ENCODE measurements at regions not wholly inside any gene's neighbourhood (a gene's known extent, or its start where the extent isn't known, plus 50 kb on each side); places are given as distances from the start of the nearest gene placed in this dataset.
"Not testable (repeated sequence)": the region's sequence is repeated elsewhere in the genome, so short reads cannot be mapped to it uniquely, and the experiment has no call there.

DNA sequence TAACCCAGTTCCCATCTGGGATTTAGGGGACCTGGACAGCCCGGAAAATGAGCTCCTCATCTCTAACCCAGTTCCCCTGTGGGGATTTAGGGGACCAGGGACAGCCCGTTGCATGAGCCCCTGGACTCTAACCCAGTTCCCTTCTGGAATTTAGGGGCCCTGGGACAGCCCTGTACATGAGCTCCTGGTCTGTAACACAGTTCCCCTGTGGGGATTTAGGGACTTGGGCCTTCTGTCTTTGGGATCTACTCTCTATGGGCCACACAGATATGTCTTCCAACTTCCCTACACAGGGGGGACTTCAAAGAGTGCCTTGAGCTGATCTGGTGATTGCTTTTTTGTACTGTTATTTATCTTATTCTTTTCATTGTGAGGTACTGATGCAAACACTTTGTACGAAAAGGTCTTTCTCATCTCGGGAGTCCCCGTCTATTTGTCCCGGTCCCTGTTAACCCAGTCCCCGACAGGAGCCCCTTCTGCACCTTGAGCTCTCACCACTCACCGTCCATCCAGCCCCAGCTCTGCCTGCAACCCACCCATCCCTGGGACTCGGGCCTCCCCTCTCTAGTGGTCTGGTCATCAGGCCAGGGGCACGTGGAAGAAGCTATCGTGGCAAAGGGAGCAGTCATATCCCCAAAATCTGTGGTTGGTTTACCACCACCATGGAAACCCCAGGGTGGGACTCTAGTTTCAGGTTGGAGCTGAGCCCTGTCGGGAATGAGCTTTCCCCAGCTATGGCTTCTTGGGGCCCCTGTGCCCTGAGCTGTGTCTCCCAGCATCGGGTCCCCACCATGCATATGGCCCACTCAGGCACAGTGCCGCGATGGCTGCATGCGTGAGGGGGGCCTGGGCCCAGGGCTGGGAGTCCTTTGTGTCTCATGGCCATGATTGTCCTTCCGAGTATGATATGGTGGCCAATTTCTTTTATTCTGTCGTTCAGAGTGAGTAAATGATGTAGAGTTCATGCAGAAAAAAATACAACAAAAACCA, 270.4 kb upstream of the PLCXD1 start:
- H3K36me3 ChIP-seq (replicated peaks in 1 of 2; ENCODE audit: control insufficient read depth in 1 of 2, insufficient read depth in 2 of 2, low read length in 2 of 2); BruUV-seq (replicated peaks); in situ Hi-C loops (cut with HindIII; ENCODE audit: extremely low pct_ligation_motif_present, low pct_unique_long_range_greater_than_20kb); DNase-seq (ENCODE audit: low spot score); H2AFZ ChIP-seq (ENCODE audit: low read length); FAIRE-seq; H3K79me2 ChIP-seq (ENCODE audit: insufficient read depth, low read length); POLR2A ChIA-PET; H3K9ac ChIP-seq (ENCODE audit: insufficient read depth, low read depth, low read length); ATAC-seq; H3K27me3 ChIP-seq (ENCODE audit: control insufficient read depth in 1 of 2, insufficient read depth in 2 of 2, low read length in 2 of 2); CTCF ChIA-PET (ENCODE audit: low intra/inter-chr PET ratio, low total read pairs); intact Hi-C loops (cut with micrococcal nuclease; ENCODE audit: unreplicated experiment); H4K20me1 ChIP-seq (ENCODE audit: insufficient read depth, low read length); H3K4me2 ChIP-seq (ENCODE audit: low read depth, low read length); H3K4me3 ChIP-seq (replicated peaks in 1 of 3; ENCODE audit: insufficient read depth in 1 of 3, low read depth in 2 of 3, low read length in 3 of 3); H3K27ac ChIP-seq (ENCODE audit: extremely low read length, insufficient read depth, low read length); H3K9me3 ChIP-seq (ENCODE audit: low read length); H3K4me1 ChIP-seq (ENCODE audit: insufficient read depth, low read length): not testable (repeated sequence)
- WGBS (ENCODE audit: low lambda C conversion rate), result 33% methylated on average over 1 of the region's 18 CpGs

DNA sequence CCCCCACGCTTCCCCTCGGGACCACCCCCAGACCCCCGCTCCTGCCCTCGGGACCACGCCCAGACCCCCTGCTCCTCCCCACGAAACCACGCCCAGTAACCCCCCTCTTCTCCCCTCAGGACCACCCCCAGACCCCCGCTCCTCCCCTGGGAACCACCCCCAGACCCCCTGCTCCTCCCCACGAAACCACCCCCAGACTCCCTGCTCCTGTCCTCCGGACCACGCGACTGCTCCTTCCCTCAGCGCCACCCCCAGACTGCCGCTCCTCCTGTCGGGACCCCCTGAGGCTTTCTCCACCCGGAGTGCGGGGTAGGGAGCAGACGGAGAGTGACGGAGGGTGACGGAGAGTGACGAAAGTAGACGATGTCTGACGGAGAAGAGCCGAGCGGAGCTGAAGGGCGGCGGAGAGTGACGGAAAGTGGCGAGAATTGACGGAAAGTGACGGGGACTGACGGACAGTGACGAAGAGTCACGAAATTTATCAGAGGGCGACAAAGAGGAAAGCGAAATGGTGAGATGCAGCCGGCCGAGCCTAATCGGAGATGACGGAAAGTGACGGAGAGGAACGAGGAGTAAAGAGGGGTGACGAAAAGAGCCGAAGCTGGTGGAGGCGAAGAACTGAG, 267.2 kb upstream of the PLCXD1 start:
- H3K79me2 ChIP-seq (ENCODE audit: insufficient read depth, low read length); H3K27me3 ChIP-seq (ENCODE audit: control insufficient read depth in 1 of 2, insufficient read depth in 2 of 2, low read length in 2 of 2); intact Hi-C loops (cut with micrococcal nuclease; ENCODE audit: unreplicated experiment); ATAC-seq; H3K27ac ChIP-seq (ENCODE audit: extremely low read length, insufficient read depth, low read length); BruUV-seq (replicated peaks); CTCF ChIA-PET (ENCODE audit: low intra/inter-chr PET ratio, low total read pairs); H3K9ac ChIP-seq (ENCODE audit: insufficient read depth, low read depth, low read length); H3K4me1 ChIP-seq (ENCODE audit: insufficient read depth, low read length); DNase-seq (ENCODE audit: low spot score); H3K4me2 ChIP-seq (ENCODE audit: low read depth, low read length); H3K9me3 ChIP-seq (ENCODE audit: low read length); POLR2A ChIA-PET; H4K20me1 ChIP-seq (ENCODE audit: insufficient read depth, low read length); H3K36me3 ChIP-seq (replicated peaks in 1 of 2; ENCODE audit: control insufficient read depth in 1 of 2, insufficient read depth in 2 of 2, low read length in 2 of 2); H2AFZ ChIP-seq (ENCODE audit: low read length); H3K4me3 ChIP-seq (replicated peaks in 1 of 3; ENCODE audit: insufficient read depth in 1 of 3, low read depth in 2 of 3, low read length in 3 of 3); in situ Hi-C loops (cut with HindIII; ENCODE audit: extremely low pct_ligation_motif_present, low pct_unique_long_range_greater_than_20kb); FAIRE-seq: not testable (repeated sequence)
- 80% methylated on average over 25 of the region's 45 CpGs for WGBS (ENCODE audit: low lambda C conversion rate)

DNA sequence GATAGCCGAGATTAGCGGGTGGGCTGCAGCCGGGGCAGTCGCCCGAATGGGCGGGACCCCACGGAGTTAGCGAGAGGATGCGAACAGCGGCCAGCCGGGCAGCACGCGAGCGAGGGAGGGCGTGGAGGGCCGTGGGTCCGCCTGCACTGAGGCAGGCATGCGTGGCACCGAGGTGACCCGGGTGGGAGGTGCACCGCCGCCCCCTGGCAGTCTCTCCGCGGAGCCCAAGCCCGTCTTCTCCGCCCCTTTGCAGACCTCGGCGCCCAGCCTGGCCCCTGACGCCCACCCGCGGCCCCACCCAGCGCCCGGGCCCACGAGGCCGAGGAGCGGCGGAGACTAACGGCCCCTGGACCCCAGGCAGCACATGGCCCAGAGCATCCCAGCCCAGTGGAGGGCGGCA, 266.7 kb upstream of the PLCXD1 start:
- FAIRE-seq; H3K9me3 ChIP-seq (ENCODE audit: low read length); H3K79me2 ChIP-seq (ENCODE audit: insufficient read depth, low read length); H2AFZ ChIP-seq (ENCODE audit: low read length); in situ Hi-C loops (cut with HindIII; ENCODE audit: extremely low pct_ligation_motif_present, low pct_unique_long_range_greater_than_20kb); DNase-seq (ENCODE audit: low spot score); H4K20me1 ChIP-seq (ENCODE audit: insufficient read depth, low read length); H3K4me1 ChIP-seq (ENCODE audit: insufficient read depth, low read length); H3K9ac ChIP-seq (ENCODE audit: insufficient read depth, low read depth, low read length); intact Hi-C loops (cut with micrococcal nuclease; ENCODE audit: unreplicated experiment); H3K4me2 ChIP-seq (ENCODE audit: low read depth, low read length); CTCF ChIA-PET (ENCODE audit: low intra/inter-chr PET ratio, low total read pairs); ATAC-seq; H3K36me3 ChIP-seq (replicated peaks in 1 of 2; ENCODE audit: control insufficient read depth in 1 of 2, insufficient read depth in 2 of 2, low read length in 2 of 2); BruUV-seq (replicated peaks); H3K4me3 ChIP-seq (replicated peaks in 1 of 3; ENCODE audit: insufficient read depth in 1 of 3, low read depth in 2 of 3, low read length in 3 of 3); POLR2A ChIA-PET; H3K27ac ChIP-seq (ENCODE audit: extremely low read length, insufficient read depth, low read length); H3K27me3 ChIP-seq (ENCODE audit: control insufficient read depth in 1 of 2, insufficient read depth in 2 of 2, low read length in 2 of 2): not testable (repeated sequence)
- WGBS (ENCODE audit: low lambda C conversion rate), result no CpG with 5 or more reads among the region's 39 CpGs
